Common myeloid progenitor, CD34-positive (primary cell): ENCODE measurements at regions not wholly inside any gene's neighbourhood (a gene's known extent, or its start where the extent isn't known, plus 50 kb on each side); places are given as distances from the start of the nearest gene placed in this dataset.
"Not testable (repeated sequence)": the region's sequence is repeated elsewhere in the genome, so short reads cannot be mapped to it uniquely, and the experiment has no call there.

Experiments used
- CTCF ChIA-PET: fragments of 350-600 bp; sonication (Branson Sonifier 250); formaldehyde crosslinking; loops from one replicate; lab custom pipeline; 2021; ENCODE audit warnings: antibody characterized with exemption; lab: Charles Lee
- POLR2A ChIA-PET: fragments of 350-600 bp; sonication (Branson Sonifier 250); formaldehyde crosslinking; loops from one replicate; lab custom pipeline; 2021; ENCODE audit warnings: antibody characterized with exemption; lab: Charles Lee
- DNase-seq, 3 donors: peaks; one replicate each; pipeline versions ENCODE4 v3.0.0 to v3.0.0-alpha.2; 2013
- H3K27ac ChIP-seq, 2 experiments: 1 replicate in 1 of 2; 2 replicates in 1 of 2; pipeline ENCODE4 v1.7.0; 2013; ENCODE audit warnings: inconsistent platforms in 2 of 2, low read length in 2 of 2, mild to moderate bottlenecking in 2 of 2, low read depth in 1 of 2, moderate library complexity in 1 of 2; ENCODE audit not compliant: severe bottlenecking in 2 of 2, insufficient read depth in 1 of 2, poor library complexity in 1 of 2
- H3K27me3 ChIP-seq, 5 experiments: replicated peaks in 2 of 5; 1 replicate in 3 of 5; 2 replicates in 2 of 5; pipeline versions ENCODE4 v1.6.1 to v1.7.0; 2013; ENCODE audit warnings: low read length in 4 of 5, mild to moderate bottlenecking in 2 of 5, moderate library complexity in 2 of 5, inconsistent platforms in 1 of 5; ENCODE audit not compliant: insufficient read depth in 5 of 5, control insufficient read depth in 4 of 5
- H3K36me3 ChIP-seq, 4 experiments: 1 replicate in 2 of 4; 2 replicates in 2 of 4; pipeline versions ENCODE4 v1.6.1 to v1.7.0; 2013; ENCODE audit warnings: low read length in 3 of 4, control low read depth in 1 of 4, mild to moderate bottlenecking in 1 of 4; ENCODE audit not compliant: control insufficient read depth in 4 of 4, insufficient read depth in 4 of 4
- H3K4me1 ChIP-seq, 4 experiments: 1 replicate in 3 of 4; 2 replicates in 1 of 4; pipeline versions ENCODE4 v1.6.1 to v1.7.1; 2013; ENCODE audit warnings: low read length in 3 of 4, mild to moderate bottlenecking in 3 of 4, control low read depth in 1 of 4, inconsistent platforms in 1 of 4, moderate library complexity in 1 of 4; ENCODE audit not compliant: control insufficient read depth in 4 of 4, insufficient read depth in 4 of 4; ENCODE audit errors: control extremely low read depth in 1 of 4
- H3K4me3 ChIP-seq, 7 experiments: 1 replicate in 4 of 7; 2 replicates in 3 of 7; pipeline versions ENCODE4 v1.5.1 to v1.7.0; 2013; ENCODE audit warnings: mild to moderate bottlenecking in 7 of 7, low read length in 6 of 7, moderate library complexity in 6 of 7, inconsistent platforms in 2 of 7, low read depth in 2 of 7, control low read depth in 1 of 7; ENCODE audit not compliant: insufficient read depth in 4 of 7, control insufficient read depth in 1 of 7; ENCODE audit errors: extremely low read depth in 1 of 7
- H3K9me3 ChIP-seq, 5 experiments: 1 replicate in 4 of 5; 2 replicates in 1 of 5; pipeline versions ENCODE4 v1.6.1 to v1.7.1; 2013; ENCODE audit warnings: low read length in 4 of 5, mild to moderate bottlenecking in 2 of 5, inconsistent platforms in 1 of 5, low read depth in 1 of 5, moderate library complexity in 1 of 5; ENCODE audit not compliant: control insufficient read depth in 4 of 5, insufficient read depth in 2 of 5; ENCODE audit errors: control extremely low read depth in 1 of 5
- WGBS: methylation state at CpG from one replicate; pipeline ENCODE4 v1.1.5; 2013; ENCODE audit not compliant: insufficient coverage; 5-methylcytosine and 5-hydroxymethylcytosine counted together

DNA sequence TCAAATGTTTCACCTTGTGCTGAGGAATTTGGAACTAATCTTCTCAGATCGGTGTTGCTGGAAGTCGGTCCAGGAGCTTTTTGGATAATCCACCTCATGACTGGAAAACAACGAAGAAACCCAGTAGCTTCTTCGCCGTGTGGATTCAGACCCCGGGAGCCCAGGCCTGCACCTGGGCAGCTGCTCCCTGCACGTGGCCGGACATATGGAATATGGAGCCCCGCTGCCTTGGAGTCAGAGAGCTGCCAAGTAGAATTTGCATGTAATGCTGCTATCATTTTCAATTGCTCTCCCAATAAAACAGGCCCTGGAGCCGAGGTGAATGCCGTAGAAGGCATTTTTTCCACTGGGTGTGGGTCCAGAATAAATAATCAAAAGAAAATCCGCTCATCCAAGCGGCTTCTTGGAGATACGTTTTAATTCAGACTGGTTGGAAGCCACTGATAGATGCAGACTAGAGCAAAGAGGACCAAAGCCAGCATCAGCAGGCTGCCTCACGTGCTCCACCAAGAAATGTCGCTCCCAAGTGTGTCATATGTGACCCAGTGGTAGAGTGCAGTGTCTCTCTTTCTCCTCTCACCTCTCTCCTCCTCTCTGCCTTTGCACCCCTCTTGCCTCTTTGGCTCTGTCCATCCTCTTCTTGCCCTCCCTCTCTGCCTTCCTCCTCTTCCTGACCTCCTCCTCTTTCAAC is 115.3 kb downstream of the ZNF664 start:
- CTCF ChIA-PET, result no interaction called here
- peak overlapping the region in 1 of 7 experiments; percentile 8 for H3K4me3 ChIP-seq
- H3K9me3 ChIP-seq, result peaks cover 0 to 5% (median 0%) of the 10 kb centered on the region in 5 experiments
- no peak overlapping the region for H3K27ac ChIP-seq
- POLR2A ChIA-PET, result no interaction called here
- peaks cover 0 to 7% (median 4%) of the 10 kb centered on the region in 4 experiments for H3K4me1 ChIP-seq
- WGBS, result 91% methylated on average over 10 of the region's 16 CpGs
- no peaks in the 10 kb centered on the region for H3K36me3 ChIP-seq
- no peak for DNase-seq
- no peaks in the 10 kb centered on the region for H3K27me3 ChIP-seq

GRCh38 chr12:124089181-124089914 is 116.3 kb downstream of the ZNF664 start:
- CTCF ChIA-PET, result interaction anchor here (2.0 kb wide), 1 partner anchor 11 kb away, joined by 13 read pairs; no protein-coding TSS in a partner anchor
- not testable (repeated sequence) for H3K27me3 ChIP-seq, H3K27ac ChIP-seq

DNA sequence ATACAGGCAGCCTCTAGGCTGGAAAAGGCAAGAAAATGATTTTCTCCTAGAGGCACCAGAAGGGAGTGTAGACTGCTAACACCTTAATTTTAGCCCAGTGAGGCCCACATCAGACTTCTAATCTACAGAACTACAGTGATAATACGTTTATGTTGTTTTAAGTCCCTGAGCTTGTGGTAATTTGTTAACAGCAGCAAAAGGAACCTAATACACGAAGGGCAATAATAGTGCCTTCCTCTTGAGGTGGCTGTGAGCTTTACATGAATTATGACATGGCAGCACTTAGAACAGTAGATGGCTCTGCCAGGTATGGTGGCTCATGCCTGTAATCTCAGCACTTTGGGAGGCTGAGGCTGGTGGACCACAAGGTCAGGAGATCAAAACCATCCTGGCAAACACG is 118.8 kb downstream of the ZNF664 start:
- DNase-seq, result no peak
- 100% methylated on average over 1 of the region's 3 CpGs for WGBS
- ChIA-PET POLR2A (no interaction called here), CTCF (no interaction called here)
- no peaks in the 10 kb centered on the region for H3K4me1 ChIP-seq
- H3K36me3 ChIP-seq, result no peaks in the 10 kb centered on the region
- H3K27ac ChIP-seq, result no peak overlapping the region
- peaks cover 0 to 1% (median 0%) of the 10 kb centered on the region in 5 experiments for H3K27me3 ChIP-seq
- H3K4me3 ChIP-seq, result no peak overlapping the region
- H3K9me3 ChIP-seq, result peaks cover 0 to 5% (median 0%) of the 10 kb centered on the region in 5 experiments

More at GRCh38 chr12:124089181-124089914, 116.3 kb downstream of the ZNF664 start:
- POLR2A ChIA-PET, H3K36me3 ChIP-seq, H3K4me1 ChIP-seq, H3K4me3 ChIP-seq, DNase-seq, H3K9me3 ChIP-seq: not testable (repeated sequence)
- WGBS, result 98% methylated on average over 5 of the region's 11 CpGs

DNA sequence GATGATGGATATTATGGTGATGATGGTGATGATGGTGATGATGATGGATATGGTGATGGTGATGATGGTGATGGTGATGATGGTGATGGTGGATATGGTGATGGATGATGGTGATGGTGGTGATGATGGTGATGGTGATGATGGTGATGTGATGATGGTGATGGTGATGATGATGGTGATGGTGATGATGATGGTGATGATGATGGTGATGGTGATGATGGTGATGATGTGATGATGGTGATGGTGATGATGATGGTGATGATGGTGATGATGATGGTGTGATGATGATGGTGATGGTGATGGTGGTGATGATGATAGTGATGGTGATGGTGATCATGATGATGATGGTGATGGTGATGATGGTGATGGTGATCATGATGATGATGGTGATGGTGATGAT is 119.5 kb downstream of the ZNF664 start:
- H3K9me3 ChIP-seq, H3K27ac ChIP-seq, CTCF ChIA-PET, H3K36me3 ChIP-seq, H3K27me3 ChIP-seq, DNase-seq, POLR2A ChIA-PET, H3K4me3 ChIP-seq, H3K4me1 ChIP-seq: not testable (repeated sequence)

DNA sequence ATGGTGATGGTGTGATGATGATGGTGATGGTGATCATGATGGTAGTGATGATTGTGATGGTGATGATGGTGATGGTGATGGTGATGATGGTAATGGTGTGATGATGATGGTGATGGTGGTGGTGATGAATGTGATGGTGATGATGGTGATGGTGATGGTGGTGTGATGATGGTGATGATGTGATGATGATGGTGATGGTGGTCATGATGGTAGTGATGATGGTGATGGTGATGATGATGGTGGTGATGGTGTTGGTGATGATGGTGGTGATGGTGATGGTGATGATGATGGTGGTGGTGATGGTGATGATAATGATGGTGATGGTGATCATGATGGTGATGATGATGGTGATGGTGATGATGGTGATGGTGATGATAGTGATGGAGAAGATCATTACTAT is 120.3 kb downstream of the ZNF664 start:
- peaks cover 0 to 8% (median 0%) of the 10 kb centered on the region in 5 experiments for H3K27me3 ChIP-seq
- no peak overlapping the region for H3K27ac ChIP-seq
- H3K4me3 ChIP-seq, result no peak overlapping the region
- no peaks in the 10 kb centered on the region for H3K4me1 ChIP-seq
- ChIA-PET CTCF (no interaction called here), POLR2A (no interaction called here)
- no peak for DNase-seq
- no peaks in the 10 kb centered on the region for H3K36me3 ChIP-seq
- H3K9me3 ChIP-seq, result peaks cover 0 to 5% (median 0%) of the 10 kb centered on the region in 5 experiments

- WGBS, result 93% methylated on average over 3 of the region's 4 CpGs
- POLR2A ChIA-PET, result no interaction called here
These were observed 121.2 kb downstream of the ZNF664 start for GRCh38 chr12:124094188-124094587.

GRCh38 chr12:124094733-124095132 is 121.7 kb downstream of the ZNF664 start:
- 50% methylated on average over 4 of the region's 5 CpGs for WGBS
- Histone ChIP-seq H3K9me3 (peaks cover 0 to 5% (median 0%) of the 10 kb centered on the region in 5 experiments), H3K27ac (no peak overlapping the region), H3K4me3 (no peak overlapping the region), H3K4me1 (no peaks in the 10 kb centered on the region), H3K36me3 (no peaks in the 10 kb centered on the region), H3K27me3 (peaks cover 0 to 12% (median 0%) of the 10 kb centered on the region in 5 experiments)
- DNase-seq, result no peak
- POLR2A ChIA-PET, result no interaction called here
- CTCF ChIA-PET, result no interaction called here

More at GRCh38 chr12:124094188-124094587, 121.2 kb downstream of the ZNF664 start:
- Histone ChIP-seq H3K4me3 (no peak overlapping the region), H3K27ac (no peak overlapping the region), H3K36me3 (no peaks in the 10 kb centered on the region), H3K4me1 (no peaks in the 10 kb centered on the region), H3K9me3 (peaks cover 0 to 5% (median 0%) of the 10 kb centered on the region in 5 experiments), H3K27me3 (peaks cover 0 to 12% (median 0%) of the 10 kb centered on the region in 5 experiments)
- no peak for DNase-seq
- CTCF ChIA-PET, result no interaction called here
